ENCODE measurements at regions not wholly inside any gene's neighbourhood (a gene's known extent, or its start where the extent isn't known, plus 50 kb on each side); places are given as distances from the start of the nearest gene placed in this dataset.
"Not testable (repeated sequence)": the region's sequence is repeated elsewhere in the genome, so short reads cannot be mapped to it uniquely, and the experiment has no call there.

DNA sequence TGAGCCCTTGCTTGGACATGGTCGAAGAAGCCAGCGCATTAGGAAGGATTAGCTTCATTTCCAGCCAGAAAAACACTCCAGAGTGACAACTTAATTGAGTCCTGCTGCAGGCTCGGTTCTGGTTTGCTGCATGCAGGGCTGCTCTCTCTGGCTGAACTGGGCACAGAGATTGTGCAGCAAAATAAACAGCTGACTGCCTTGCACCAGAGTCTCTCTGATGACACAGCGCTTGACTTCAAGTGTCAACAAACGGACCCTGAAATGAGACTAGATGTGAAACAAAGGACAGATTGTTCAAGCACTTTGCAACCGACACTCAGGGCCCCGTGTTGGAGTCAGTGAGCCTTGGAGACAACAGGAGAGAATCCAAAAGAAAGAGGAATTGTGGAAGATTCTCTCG, 197.3 kb upstream of the LRRC61 start:
- TF ChIP-seq, protein P1, sequence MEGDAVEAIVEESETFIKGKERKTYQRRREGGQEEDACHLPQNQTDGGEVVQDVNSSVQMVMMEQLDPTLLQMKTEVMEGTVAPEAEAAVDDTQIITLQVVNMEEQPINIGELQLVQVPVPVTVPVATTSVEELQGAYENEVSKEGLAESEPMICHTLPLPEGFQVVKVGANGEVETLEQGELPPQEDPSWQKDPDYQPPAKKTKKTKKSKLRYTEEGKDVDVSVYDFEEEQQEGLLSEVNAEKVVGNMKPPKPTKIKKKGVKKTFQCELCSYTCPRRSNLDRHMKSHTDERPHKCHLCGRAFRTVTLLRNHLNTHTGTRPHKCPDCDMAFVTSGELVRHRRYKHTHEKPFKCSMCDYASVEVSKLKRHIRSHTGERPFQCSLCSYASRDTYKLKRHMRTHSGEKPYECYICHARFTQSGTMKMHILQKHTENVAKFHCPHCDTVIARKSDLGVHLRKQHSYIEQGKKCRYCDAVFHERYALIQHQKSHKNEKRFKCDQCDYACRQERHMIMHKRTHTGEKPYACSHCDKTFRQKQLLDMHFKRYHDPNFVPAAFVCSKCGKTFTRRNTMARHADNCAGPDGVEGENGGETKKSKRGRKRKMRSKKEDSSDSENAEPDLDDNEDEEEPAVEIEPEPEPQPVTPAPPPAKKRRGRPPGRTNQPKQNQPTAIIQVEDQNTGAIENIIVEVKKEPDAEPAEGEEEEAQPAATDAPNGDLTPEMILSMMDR (IDR thresholded peaks at IDR 0.05; ENCODE audit: control extremely low read depth in 1 of 3, insufficient read depth in 1 of 3, low read depth in 1 of 3, low read length in 3 of 3), result not testable (repeated sequence)
- TF ChIP-seq, protein P2, sequence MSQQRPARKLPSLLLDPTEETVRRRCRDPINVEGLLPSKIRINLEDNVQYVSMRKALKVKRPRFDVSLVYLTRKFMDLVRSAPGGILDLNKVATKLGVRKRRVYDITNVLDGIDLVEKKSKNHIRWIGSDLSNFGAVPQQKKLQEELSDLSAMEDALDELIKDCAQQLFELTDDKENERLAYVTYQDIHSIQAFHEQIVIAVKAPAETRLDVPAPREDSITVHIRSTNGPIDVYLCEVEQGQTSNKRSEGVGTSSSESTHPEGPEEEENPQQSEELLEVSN (IDR thresholded peaks at IDR 0.05), result not testable (repeated sequence)
- not testable (repeated sequence) for TF ChIP-seq POLR2A (IDR thresholded peaks at IDR 0.05; ENCODE audit: control extremely low read depth in 1 of 2, low read depth in 2 of 2, low read length in 2 of 2); EZH2 (IDR thresholded peaks at IDR 0.05; ENCODE audit: low read depth, low read length, severe bottlenecking); YY1 (IDR thresholded peaks at IDR 0.05; ENCODE audit: low read depth, low read length); SIN3A (conservative IDR thresholded peaks at IDR 0.05 in 1 of 2, IDR thresholded peaks at IDR 0.05 in 1 of 2; ENCODE audit: low read depth in 1 of 2, low read length in 2 of 2); EP300 (IDR thresholded peaks at IDR 0.05; ENCODE audit: borderline replicate concordance in 1 of 2, low read depth in 2 of 2, low read length in 2 of 2); RAD21 (IDR thresholded peaks at IDR 0.05 in 1 of 2, conservative IDR thresholded peaks at IDR 0.05 in 1 of 2; ENCODE audit: low read depth in 2 of 2, low read length in 2 of 2); SUZ12 (IDR thresholded peaks at IDR 0.05; ENCODE audit: low read length); HDAC2 (IDR thresholded peaks at IDR 0.05; ENCODE audit: borderline replicate concordance in 1 of 2, low read depth in 2 of 2, low read length in 2 of 2)
- TF ChIP-seq, protein P3, sequence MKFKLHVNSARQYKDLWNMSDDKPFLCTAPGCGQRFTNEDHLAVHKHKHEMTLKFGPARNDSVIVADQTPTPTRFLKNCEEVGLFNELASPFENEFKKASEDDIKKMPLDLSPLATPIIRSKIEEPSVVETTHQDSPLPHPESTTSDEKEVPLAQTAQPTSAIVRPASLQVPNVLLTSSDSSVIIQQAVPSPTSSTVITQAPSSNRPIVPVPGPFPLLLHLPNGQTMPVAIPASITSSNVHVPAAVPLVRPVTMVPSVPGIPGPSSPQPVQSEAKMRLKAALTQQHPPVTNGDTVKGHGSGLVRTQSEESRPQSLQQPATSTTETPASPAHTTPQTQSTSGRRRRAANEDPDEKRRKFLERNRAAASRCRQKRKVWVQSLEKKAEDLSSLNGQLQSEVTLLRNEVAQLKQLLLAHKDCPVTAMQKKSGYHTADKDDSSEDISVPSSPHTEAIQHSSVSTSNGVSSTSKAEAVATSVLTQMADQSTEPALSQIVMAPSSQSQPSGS (IDR thresholded peaks at IDR 0.05; ENCODE audit: low read length), result not testable (repeated sequence)
